Lower lobe of right lung (tissue), 2 donors: ENCODE measurements at regions not wholly inside any gene's neighbourhood (a gene's known extent, or its start where the extent isn't known, plus 50 kb on each side); places are given as distances from the start of the nearest gene placed in this dataset.

Source experiments
- ATAC-seq, 2 donors: fragments of 200-7000 bp; cut with Tn5 transposase; one replicate each; pipeline ENCODE4 v1.9.1; 2020 to 2022; ENCODE audit warnings: mild to moderate bottlenecking in 2 of 2, moderate library complexity in 2 of 2
- DNase-seq: peaks from one replicate; pipeline ENCODE4 v3.0.0-alpha.2; 2020
- H3K27ac ChIP-seq: fragments of 200-600 bp; one replicate; pipeline ENCODE4 v1.8.0; 2022
- H3K27me3 ChIP-seq: fragments of 200-600 bp; one replicate; pipeline ENCODE4 v1.8.0; 2022; ENCODE audit warnings: low read depth
- H3K36me3 ChIP-seq: fragments of 200-600 bp; one replicate; pipeline ENCODE4 v1.8.0; 2022; ENCODE audit warnings: mild to moderate bottlenecking
- H3K4me1 ChIP-seq: fragments of 200-600 bp; one replicate; pipeline ENCODE4 v1.8.0; 2022
- H3K4me3 ChIP-seq: fragments of 200-600 bp; one replicate; pipeline ENCODE4 v1.8.0; 2022; ENCODE audit warnings: mild to moderate bottlenecking
- H3K9me3 ChIP-seq: fragments of 200-600 bp; one replicate; pipeline ENCODE4 v1.8.0; 2022
- CTCF ChIP-seq: fragments of 200-600 bp; IDR thresholded peaks from one replicate; pipeline ENCODE4 v1.8.0; 2022; ENCODE audit warnings: antibody characterized with exemption, mild to moderate bottlenecking
- intact Hi-C: fragments of 100-400 bp; cut with DNase I; formaldehyde crosslinking; loops from one replicate; pipeline ENCODE4 v1.11.0; 2022
- donor health status: DM: no; HTN: yes; CAD: no; lungs with severe emphysema.

- no peaks in the 10 kb centered on the region for H3K4me1 ChIP-seq
- no peaks in the 10 kb centered on the region for H3K9me3 ChIP-seq
- DNase-seq = no peak
- intact Hi-C loops = no loop called here
- no peak overlapping the region for H3K4me3 ChIP-seq
- no peaks in the 10 kb centered on the region for H3K36me3 ChIP-seq
- no peak for ATAC-seq
- H3K27me3 ChIP-seq = no peaks in the 10 kb centered on the region
- no peak for TF ChIP-seq CTCF
- H3K27ac ChIP-seq = no peak overlapping the region
These were observed 1355.1 kb upstream of the ZEB2 start for GRCh38 chr2:145875016-145875415.

GRCh38 chr2:145874466-145874865 lies 1354.5 kb upstream of the ZEB2 start:
- no peak overlapping the region for H3K4me3 ChIP-seq

GRCh38 chr2:145864501-145864900 lies 1344.6 kb upstream of the ZEB2 start:
- Histone ChIP-seq H3K36me3 (no peaks in the 10 kb centered on the region), H3K4me3 (no peak overlapping the region), H3K9me3 (no peaks in the 10 kb centered on the region), H3K4me1 (no peaks in the 10 kb centered on the region), H3K27me3 (no peaks in the 10 kb centered on the region), H3K27ac (no peak overlapping the region)
- TF ChIP-seq CTCF = no peak
- intact Hi-C loops = no loop called here
- DNase-seq = no peak
- ATAC-seq = no peak

More at GRCh38 chr2:145874466-145874865, 1354.5 kb upstream of the ZEB2 start:
- ATAC-seq (no peak), DNase-seq (no peak)
- no peak for TF ChIP-seq CTCF
- no peak overlapping the region for H3K27ac ChIP-seq
- H3K36me3 ChIP-seq = no peaks in the 10 kb centered on the region
- intact Hi-C loops = no loop called here
- no peaks in the 10 kb centered on the region for H3K27me3 ChIP-seq
- no peaks in the 10 kb centered on the region for H3K9me3 ChIP-seq
- no peaks in the 10 kb centered on the region for H3K4me1 ChIP-seq

- no peak overlapping the region for H3K4me3 ChIP-seq
- DNase-seq (no peak), ATAC-seq (no peak)
- no peaks in the 10 kb centered on the region for H3K9me3 ChIP-seq
- intact Hi-C loops = no loop called here
- no peaks in the 10 kb centered on the region for H3K4me1 ChIP-seq
- H3K27me3 ChIP-seq = no peaks in the 10 kb centered on the region
- H3K27ac ChIP-seq = no peak overlapping the region
- H3K36me3 ChIP-seq = no peaks in the 10 kb centered on the region
- TF ChIP-seq CTCF = no peak
These were observed 1342.0 kb upstream of the ZEB2 start for GRCh38 chr2:145861940-145862339.

- TF ChIP-seq CTCF = no peak
- H3K36me3 ChIP-seq = no peaks in the 10 kb centered on the region
- H3K4me3 ChIP-seq = no peak overlapping the region
- H3K9me3 ChIP-seq = no peaks in the 10 kb centered on the region
- ATAC-seq (no peak), DNase-seq (no peak)
- intact Hi-C loops = no loop called here
- H3K4me1 ChIP-seq = no peaks in the 10 kb centered on the region
- H3K27me3 ChIP-seq = no peaks in the 10 kb centered on the region
- no peak overlapping the region for H3K27ac ChIP-seq
These were observed 1340.2 kb upstream of the ZEB2 start for GRCh38 chr2:145860083-145860482.

- no peaks in the 10 kb centered on the region for H3K9me3 ChIP-seq
- no peaks in the 10 kb centered on the region for H3K36me3 ChIP-seq
- ATAC-seq = no peak
- no peak for DNase-seq
- no peaks in the 10 kb centered on the region for H3K4me1 ChIP-seq
- intact Hi-C loops = no loop called here
- TF ChIP-seq CTCF = no peak
- H3K4me3 ChIP-seq = no peak overlapping the region
- H3K27me3 ChIP-seq = no peaks in the 10 kb centered on the region
- no peak overlapping the region for H3K27ac ChIP-seq
These were observed 1335.2 kb upstream of the ZEB2 start for GRCh38 chr2:145855142-145855541.
